Panc1 (cell line): ENCODE measurements at regions not wholly inside any gene's neighbourhood (a gene's known extent, or its start where the extent isn't known, plus 50 kb on each side); places are given as distances from the start of the nearest gene placed in this dataset.

Experiments
- POLR2AphosphoS5 ChIP-seq: IDR thresholded peaks from 2 replicates; pipeline ENCODE4 v1.6.1; 2012; ENCODE audit warnings: mild to moderate bottlenecking, low read depth, low read length, moderate library complexity
- SIN3A ChIP-seq: IDR thresholded peaks from 2 replicates; pipeline ENCODE4 v1.6.1; 2012; ENCODE audit warnings: low read depth, mild to moderate bottlenecking, low read length, moderate library complexity, borderline replicate concordance; ENCODE audit not compliant: insufficient read depth
- TCF7L2 ChIP-seq: IDR thresholded peaks from 2 replicates; pipeline ENCODE4 v1.6.1; 2011; ENCODE audit warnings: mild to moderate bottlenecking, low read depth, low read length, inconsistent platforms
- TF ChIP-seq, protein P1 (sequence below): fragments of 450-650 bp; IDR thresholded peaks from 2 replicates; pipeline ENCODE4 v1.5.1; 2017; ENCODE audit warnings: mild to moderate bottlenecking
- TF ChIP-seq, protein P2 (sequence below), 2 experiments: IDR thresholded peaks; 2 replicates each; pipeline ENCODE4 v1.6.1; 2011 to 2012; ENCODE audit warnings: low read depth in 2 of 2, control low read depth in 1 of 2, low read length in 1 of 2, mild to moderate bottlenecking in 1 of 2, moderate library complexity in 1 of 2; ENCODE audit not compliant: insufficient read depth in 1 of 2

DNA sequence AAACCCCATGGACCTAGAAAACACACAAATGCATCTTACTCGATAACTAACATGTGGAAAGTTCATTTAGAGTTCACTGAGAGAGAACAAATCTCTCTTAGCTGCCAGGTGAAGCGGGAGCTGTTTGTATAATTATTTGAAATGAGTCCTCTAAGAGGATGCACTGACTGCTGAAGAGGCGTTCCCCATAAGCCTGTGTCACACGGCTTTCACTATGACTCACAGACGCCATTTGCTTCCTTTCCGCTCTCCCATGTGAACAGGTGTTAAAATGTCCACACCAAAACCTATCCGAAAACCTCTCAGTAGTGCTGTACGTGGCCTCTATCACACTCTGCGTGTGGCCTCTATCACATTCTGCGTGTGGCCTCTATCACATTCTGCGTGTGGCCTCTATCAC lies 101.8 kb downstream of the SOX1 start:
- TF ChIP-seq, protein P1, sequence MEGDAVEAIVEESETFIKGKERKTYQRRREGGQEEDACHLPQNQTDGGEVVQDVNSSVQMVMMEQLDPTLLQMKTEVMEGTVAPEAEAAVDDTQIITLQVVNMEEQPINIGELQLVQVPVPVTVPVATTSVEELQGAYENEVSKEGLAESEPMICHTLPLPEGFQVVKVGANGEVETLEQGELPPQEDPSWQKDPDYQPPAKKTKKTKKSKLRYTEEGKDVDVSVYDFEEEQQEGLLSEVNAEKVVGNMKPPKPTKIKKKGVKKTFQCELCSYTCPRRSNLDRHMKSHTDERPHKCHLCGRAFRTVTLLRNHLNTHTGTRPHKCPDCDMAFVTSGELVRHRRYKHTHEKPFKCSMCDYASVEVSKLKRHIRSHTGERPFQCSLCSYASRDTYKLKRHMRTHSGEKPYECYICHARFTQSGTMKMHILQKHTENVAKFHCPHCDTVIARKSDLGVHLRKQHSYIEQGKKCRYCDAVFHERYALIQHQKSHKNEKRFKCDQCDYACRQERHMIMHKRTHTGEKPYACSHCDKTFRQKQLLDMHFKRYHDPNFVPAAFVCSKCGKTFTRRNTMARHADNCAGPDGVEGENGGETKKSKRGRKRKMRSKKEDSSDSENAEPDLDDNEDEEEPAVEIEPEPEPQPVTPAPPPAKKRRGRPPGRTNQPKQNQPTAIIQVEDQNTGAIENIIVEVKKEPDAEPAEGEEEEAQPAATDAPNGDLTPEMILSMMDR: no peak
- TF ChIP-seq, protein P2, sequence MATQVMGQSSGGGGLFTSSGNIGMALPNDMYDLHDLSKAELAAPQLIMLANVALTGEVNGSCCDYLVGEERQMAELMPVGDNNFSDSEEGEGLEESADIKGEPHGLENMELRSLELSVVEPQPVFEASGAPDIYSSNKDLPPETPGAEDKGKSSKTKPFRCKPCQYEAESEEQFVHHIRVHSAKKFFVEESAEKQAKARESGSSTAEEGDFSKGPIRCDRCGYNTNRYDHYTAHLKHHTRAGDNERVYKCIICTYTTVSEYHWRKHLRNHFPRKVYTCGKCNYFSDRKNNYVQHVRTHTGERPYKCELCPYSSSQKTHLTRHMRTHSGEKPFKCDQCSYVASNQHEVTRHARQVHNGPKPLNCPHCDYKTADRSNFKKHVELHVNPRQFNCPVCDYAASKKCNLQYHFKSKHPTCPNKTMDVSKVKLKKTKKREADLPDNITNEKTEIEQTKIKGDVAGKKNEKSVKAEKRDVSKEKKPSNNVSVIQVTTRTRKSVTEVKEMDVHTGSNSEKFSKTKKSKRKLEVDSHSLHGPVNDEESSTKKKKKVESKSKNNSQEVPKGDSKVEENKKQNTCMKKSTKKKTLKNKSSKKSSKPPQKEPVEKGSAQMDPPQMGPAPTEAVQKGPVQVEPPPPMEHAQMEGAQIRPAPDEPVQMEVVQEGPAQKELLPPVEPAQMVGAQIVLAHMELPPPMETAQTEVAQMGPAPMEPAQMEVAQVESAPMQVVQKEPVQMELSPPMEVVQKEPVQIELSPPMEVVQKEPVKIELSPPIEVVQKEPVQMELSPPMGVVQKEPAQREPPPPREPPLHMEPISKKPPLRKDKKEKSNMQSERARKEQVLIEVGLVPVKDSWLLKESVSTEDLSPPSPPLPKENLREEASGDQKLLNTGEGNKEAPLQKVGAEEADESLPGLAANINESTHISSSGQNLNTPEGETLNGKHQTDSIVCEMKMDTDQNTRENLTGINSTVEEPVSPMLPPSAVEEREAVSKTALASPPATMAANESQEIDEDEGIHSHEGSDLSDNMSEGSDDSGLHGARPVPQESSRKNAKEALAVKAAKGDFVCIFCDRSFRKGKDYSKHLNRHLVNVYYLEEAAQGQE (IDR thresholded peaks at IDR 0.05; ENCODE audit: insufficient read depth in 1 of 2, low read depth in 2 of 2, low read length in 1 of 2): no peak
- TF ChIP-seq POLR2AphosphoS5 (no peak), SIN3A (no peak), TCF7L2 (no peak)
